ENCODE measurements at regions not wholly inside any gene's neighbourhood (a gene's known extent, or its start where the extent isn't known, plus 50 kb on each side); places are given as distances from the start of the nearest gene placed in this dataset.

DNA sequence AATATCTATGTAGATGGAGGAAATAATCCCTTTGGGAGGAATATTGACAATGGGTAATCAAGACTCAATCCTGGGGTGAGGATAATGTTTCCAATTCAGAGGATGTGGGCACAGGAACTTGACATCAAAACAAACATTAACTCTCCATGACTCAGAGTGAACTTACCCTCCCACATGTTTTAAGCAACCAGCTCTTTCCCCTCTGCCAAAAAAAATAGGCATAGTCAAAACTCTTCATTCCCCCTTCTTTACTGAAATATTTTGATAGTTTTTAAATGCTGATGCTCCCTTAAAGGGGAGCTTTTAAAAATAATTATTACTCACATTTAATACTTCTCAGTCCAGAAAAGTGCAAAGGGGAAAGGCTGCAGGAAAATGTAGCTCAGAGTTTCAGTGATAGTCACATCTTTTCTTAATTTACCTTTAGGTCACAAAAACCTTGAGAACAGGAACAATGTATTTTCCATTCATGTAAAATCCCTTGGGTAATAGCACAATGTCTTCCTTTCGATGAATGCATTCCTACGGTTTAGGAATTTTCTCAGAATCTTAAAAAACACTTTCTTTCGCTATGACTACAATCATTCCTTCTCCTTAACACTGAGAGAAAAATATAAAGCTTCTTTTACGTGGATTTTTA is 298.4 kb upstream of the GRAMD2B start:
- TF ChIP-seq, protein P1, sequence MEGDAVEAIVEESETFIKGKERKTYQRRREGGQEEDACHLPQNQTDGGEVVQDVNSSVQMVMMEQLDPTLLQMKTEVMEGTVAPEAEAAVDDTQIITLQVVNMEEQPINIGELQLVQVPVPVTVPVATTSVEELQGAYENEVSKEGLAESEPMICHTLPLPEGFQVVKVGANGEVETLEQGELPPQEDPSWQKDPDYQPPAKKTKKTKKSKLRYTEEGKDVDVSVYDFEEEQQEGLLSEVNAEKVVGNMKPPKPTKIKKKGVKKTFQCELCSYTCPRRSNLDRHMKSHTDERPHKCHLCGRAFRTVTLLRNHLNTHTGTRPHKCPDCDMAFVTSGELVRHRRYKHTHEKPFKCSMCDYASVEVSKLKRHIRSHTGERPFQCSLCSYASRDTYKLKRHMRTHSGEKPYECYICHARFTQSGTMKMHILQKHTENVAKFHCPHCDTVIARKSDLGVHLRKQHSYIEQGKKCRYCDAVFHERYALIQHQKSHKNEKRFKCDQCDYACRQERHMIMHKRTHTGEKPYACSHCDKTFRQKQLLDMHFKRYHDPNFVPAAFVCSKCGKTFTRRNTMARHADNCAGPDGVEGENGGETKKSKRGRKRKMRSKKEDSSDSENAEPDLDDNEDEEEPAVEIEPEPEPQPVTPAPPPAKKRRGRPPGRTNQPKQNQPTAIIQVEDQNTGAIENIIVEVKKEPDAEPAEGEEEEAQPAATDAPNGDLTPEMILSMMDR (IDR thresholded peaks at IDR 0.05) = no peak
- no peak for TF ChIP-seq POLR2A (IDR thresholded peaks at IDR 0.05)

Measured in lower leg skin (tissue), 3 donors.